H1 (cell line): ENCODE measurements at regions not wholly inside any gene's neighbourhood (a gene's known extent, or its start where the extent isn't known, plus 50 kb on each side); places are given as distances from the start of the nearest gene placed in this dataset.

ENCODE experiments used
- CTCF ChIA-PET: fragments of 300-600 bp; sonication (Branson Sonifier 250); formaldehyde crosslinking; loops from one replicate; lab custom pipeline; 2021; ENCODE audit not compliant: partially characterized antibody; lab: Charles Lee
- POLR2A ChIA-PET: fragments of 300-600 bp; sonication (Branson Sonifier 250); formaldehyde crosslinking; loops from one replicate; lab custom pipeline; 2021; ENCODE audit warnings: inconsistent platforms; ENCODE audit not compliant: partially characterized antibody; lab: Charles Lee
- DNase-seq, 2 experiments: peaks; one replicate each; pipeline versions ENCODE4 v3.0.0 to v3.0.0-alpha.2; 2010 to 2022; ENCODE audit warnings: low spot score in 2 of 2, low read depth in 1 of 2, mixed read lengths in 1 of 2
- FAIRE-seq: peaks from 2 replicates; lab custom pipeline; 2011; peaks lifted over from hg19 to GRCh38; lab: Jason Lieb, UNC
- H2AFZ ChIP-seq: 2 replicates; pipeline ENCODE4 v1.8.1; 2012; ENCODE audit warnings: low read length, inconsistent platforms
- H2AK5ac ChIP-seq: 2 replicates; pipeline ENCODE4 v1.6.1; 2013; ENCODE audit warnings: low read depth, low read length
- H2BK120ac ChIP-seq: replicated peaks from 2 replicates; pipeline ENCODE3; 2013; ENCODE audit warnings: low read depth, low read length, inconsistent platforms
- H2BK12ac ChIP-seq: 2 replicates; pipeline ENCODE4 v1.6.1; 2013; ENCODE audit warnings: low read depth, low read length
- H2BK15ac ChIP-seq: 2 replicates; pipeline ENCODE4 v1.6.1; 2013; ENCODE audit warnings: low read length
- H2BK20ac ChIP-seq: 2 replicates; pipeline ENCODE4 v1.6.1; 2013; ENCODE audit warnings: low read length
- H2BK5ac ChIP-seq: 2 replicates; pipeline ENCODE4 v1.6.1; 2013; ENCODE audit warnings: low read depth, low read length
- H3K14ac ChIP-seq: 2 replicates; pipeline ENCODE4 v1.6.1; 2013; ENCODE audit warnings: inconsistent platforms; ENCODE audit not compliant: insufficient read length
- H3K18ac ChIP-seq: 2 replicates; pipeline ENCODE4 v1.6.1; 2013; ENCODE audit warnings: low read length; ENCODE audit errors: extremely low read depth
- H3K23ac ChIP-seq: 2 replicates; pipeline ENCODE4 v1.6.1; 2013; ENCODE audit warnings: inconsistent platforms; ENCODE audit not compliant: insufficient read length
- H3K23me2 ChIP-seq: 2 replicates; pipeline ENCODE4 v1.6.1; 2013; ENCODE audit warnings: low read depth, low read length
- H3K27ac ChIP-seq: 2 replicates; pipeline ENCODE4 v1.6.1; 2011; ENCODE audit warnings: low read depth, low read length, inconsistent platforms
- H3K27me3 ChIP-seq, 4 experiments: replicated peaks in 1 of 4; 1 replicate in 1 of 4; 2 replicates in 3 of 4; pipeline versions ENCODE4 v1.6.1 to v1.8.1; 2011 to 2013; ENCODE audit warnings: low read length in 3 of 4, mild to moderate bottlenecking in 3 of 4, inconsistent platforms in 2 of 4, mixed read lengths in 2 of 4, moderate library complexity in 1 of 4; ENCODE audit not compliant: control insufficient read depth in 3 of 4, insufficient read depth in 3 of 4; ENCODE audit errors: extremely low read depth in 1 of 4
- H3K36me3 ChIP-seq, 4 experiments: 2 replicates each; pipeline versions ENCODE4 v1.6.1 to v1.8.1; 2011 to 2013; ENCODE audit warnings: mild to moderate bottlenecking in 4 of 4, low read length in 3 of 4, moderate library complexity in 2 of 4, control low read depth in 1 of 4, inconsistent platforms in 1 of 4; ENCODE audit not compliant: insufficient read depth in 4 of 4, control insufficient read depth in 2 of 4
- H3K4ac ChIP-seq: replicated peaks from 2 replicates; pipeline ENCODE3; 2013; ENCODE audit warnings: low read length, low read depth, mixed read lengths, inconsistent platforms; ENCODE audit not compliant: insufficient read length
- H3K4me1 ChIP-seq, 4 experiments: replicated peaks in 1 of 4; 1 replicate in 1 of 4; 2 replicates in 3 of 4; pipeline versions ENCODE4 v1.6.1 to v1.8.1; 2011 to 2013; ENCODE audit warnings: low read length in 3 of 4, inconsistent platforms in 2 of 4, mixed read lengths in 1 of 4; ENCODE audit not compliant: insufficient read depth in 4 of 4, control insufficient read depth in 3 of 4
- H3K4me2 ChIP-seq, 2 experiments: 2 replicates each; pipeline versions ENCODE4 v1.6.1 to v1.8.1; 2011 to 2013; ENCODE audit warnings: low read depth in 2 of 2, low read length in 2 of 2, control low read depth in 1 of 2, inconsistent platforms in 1 of 2, mild to moderate bottlenecking in 1 of 2; ENCODE audit not compliant: insufficient read depth in 1 of 2
- H3K4me3 ChIP-seq, 4 experiments: fragments of 200-600, 300-600 bp in 1 of 4; sonication (generic), shearing (Covaris generic), sonication (Bioruptor Twin) in 1 of 4; 2 replicates each; pipeline versions ENCODE4 v1.5.1 to v1.8.1; 2011 to 2016; ENCODE audit warnings: low read length in 4 of 4, low read depth in 3 of 4, control low read depth in 2 of 4, inconsistent platforms in 2 of 4, mild to moderate bottlenecking in 2 of 4, mixed read lengths in 1 of 4, moderate library complexity in 1 of 4; ENCODE audit not compliant: insufficient read depth in 2 of 4; ENCODE audit errors: extremely low read depth in 1 of 4
- H3K56ac ChIP-seq: replicated peaks from 2 replicates; pipeline ENCODE3; 2013; ENCODE audit warnings: low read depth, mild to moderate bottlenecking, mixed read lengths, low read length, inconsistent platforms; ENCODE audit not compliant: insufficient read length
- H3K79me1 ChIP-seq: 2 replicates; pipeline ENCODE4 v1.6.1; 2013; ENCODE audit warnings: low read depth, low read length, control low read depth
- H3K79me2 ChIP-seq, 2 experiments: 2 replicates each; pipeline versions ENCODE4 v1.6.1 to v1.8.1; 2012 to 2013; ENCODE audit warnings: low read length in 2 of 2, mild to moderate bottlenecking in 2 of 2, inconsistent platforms in 1 of 2; ENCODE audit not compliant: insufficient read depth in 2 of 2, control insufficient read depth in 1 of 2
- H3K9ac ChIP-seq, 4 experiments: replicated peaks in 1 of 4; 1 replicate in 1 of 4; 2 replicates in 3 of 4; pipeline versions ENCODE4 v1.6.1 to v1.8.1; 2011 to 2013; ENCODE audit warnings: low read depth in 3 of 4, low read length in 3 of 4, control low read depth in 2 of 4, mild to moderate bottlenecking in 2 of 4, moderate library complexity in 2 of 4, inconsistent platforms in 1 of 4; ENCODE audit errors: extremely low read depth in 1 of 4
- H3K9me3 ChIP-seq, 2 experiments: 2 replicates each; pipeline versions ENCODE4 v1.6.1 to v1.8.1; 2012 to 2013; ENCODE audit warnings: mild to moderate bottlenecking in 2 of 2, moderate library complexity in 2 of 2, control low read depth in 1 of 2, inconsistent platforms in 1 of 2, low read depth in 1 of 2, low read length in 1 of 2, mixed read lengths in 1 of 2; ENCODE audit not compliant: insufficient read depth in 2 of 2
- H4K20me1 ChIP-seq, 2 experiments: replicated peaks in 1 of 2; 2 replicates each; pipeline versions ENCODE3 to v1.8.1; 2011 to 2013; ENCODE audit warnings: inconsistent platforms in 2 of 2, low read length in 2 of 2, mild to moderate bottlenecking in 1 of 2; ENCODE audit not compliant: insufficient read depth in 2 of 2, control insufficient read depth in 1 of 2
- H4K5ac ChIP-seq: 2 replicates; pipeline ENCODE4 v1.6.1; 2013; ENCODE audit warnings: low read length, low read depth, mixed read lengths, inconsistent platforms; ENCODE audit not compliant: insufficient read length
- H4K8ac ChIP-seq: 2 replicates; pipeline ENCODE4 v1.8.0; 2013; ENCODE audit warnings: mild to moderate bottlenecking, moderate library complexity, low read length, inconsistent platforms; ENCODE audit not compliant: insufficient read depth; ENCODE audit errors: extremely low read depth
- H4K91ac ChIP-seq: replicated peaks from 2 replicates; pipeline ENCODE3; 2013; ENCODE audit warnings: low read length, mixed read lengths, inconsistent platforms; ENCODE audit not compliant: insufficient read length
- EP300 ChIP-seq, 2 experiments: IDR thresholded peaks; 1 replicate in 1 of 2; 2 replicates in 1 of 2; pipeline ENCODE4 v1.6.1; 2011 to 2012; ENCODE audit warnings: low read depth in 2 of 2, low read length in 2 of 2, mild to moderate bottlenecking in 2 of 2, borderline replicate concordance in 1 of 2, inconsistent platforms in 1 of 2, moderate library complexity in 1 of 2
- HDAC6 ChIP-seq: IDR thresholded peaks from one replicate; pipeline ENCODE4 v1.7.1; 2012; ENCODE audit warnings: low read depth, mild to moderate bottlenecking, inconsistent platforms, low read length, moderate library complexity
- KDM4A ChIP-seq: IDR thresholded peaks from one replicate; pipeline ENCODE4 v1.7.1; 2012; ENCODE audit warnings: low read depth, mild to moderate bottlenecking, moderate library complexity, low read length, inconsistent platforms; ENCODE audit not compliant: severe bottlenecking
- NRF1 ChIP-seq: IDR thresholded peaks from 2 replicates; pipeline ENCODE4 v1.6.1; 2011; ENCODE audit warnings: mild to moderate bottlenecking, low read depth, low read length, improper control_type of control experiment
- POU5F1 ChIP-seq: IDR thresholded peaks from 2 replicates; pipeline ENCODE4 v1.6.1; 2011; ENCODE audit warnings: low read depth, mild to moderate bottlenecking, low read length, moderate library complexity
- RNF2 ChIP-seq: fragments of 200-900, 300-1000 bp; sonication (generic); IDR thresholded peaks from 2 replicates; pipeline ENCODE4 v1.7.1; 2016; ENCODE audit warnings: borderline replicate concordance, low read depth, mild to moderate bottlenecking, antibody characterized with exemption, low read length; ENCODE audit not compliant: poor library complexity, severe bottlenecking; ENCODE audit errors: missing control alignments
- YY1 ChIP-seq: IDR thresholded peaks from 2 replicates; pipeline ENCODE4 v1.6.1; 2011; ENCODE audit warnings: low read depth, mild to moderate bottlenecking, low read length
- WGBS, 2 experiments: shearing (Covaris generic) in 1 of 2; methylation state at CpG; one replicate each; pipeline versions ENCODE4 v1.1.6 to v1.1.7; 2013 to 2015; ENCODE audit warnings: low lambda C conversion rate in 2 of 2, mixed read lengths in 2 of 2, inconsistent platforms in 1 of 2, low coverage in 1 of 2, missing lambda C conversion rate in 1 of 2; ENCODE audit not compliant: insufficient replicate concordance in 2 of 2, insufficient coverage in 1 of 2, insufficient read length in 1 of 2; ENCODE audit errors: extremely low coverage in 1 of 2, missing lambda C conversion rate in 1 of 2; 5-methylcytosine and 5-hydroxymethylcytosine counted together

DNA sequence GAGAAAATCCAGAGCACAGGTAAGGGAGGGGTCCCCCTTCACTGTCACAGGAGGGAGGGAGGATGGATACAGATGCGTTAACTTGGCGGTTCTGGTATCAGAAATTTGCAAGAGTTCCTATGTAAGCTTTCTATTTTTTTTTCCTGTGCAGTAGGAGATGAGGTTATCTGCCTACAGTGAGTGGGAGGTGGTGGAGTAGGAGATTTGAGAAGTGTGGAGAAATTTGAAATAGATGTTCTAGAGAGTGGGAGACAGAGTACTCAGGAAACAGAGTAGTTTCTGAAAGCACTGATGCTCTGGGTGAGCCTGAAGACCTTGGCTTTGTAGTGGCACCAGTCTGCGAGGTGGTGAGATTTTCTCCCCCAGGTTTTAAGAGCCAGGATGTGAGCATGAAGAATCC, 271.4 kb downstream of the MSX2 start:
- H2BK15ac ChIP-seq: no peak overlapping the region
- no peak overlapping the region for H3K18ac ChIP-seq
- POLR2A ChIA-PET: no interaction called here
- no peak overlapping the region for H2BK12ac ChIP-seq
- no peaks in the 10 kb centered on the region for H3K36me3 ChIP-seq
- no peaks in the 10 kb centered on the region for H4K20me1 ChIP-seq
- FAIRE-seq: no peak
- H4K91ac ChIP-seq: no peak overlapping the region
- H3K14ac ChIP-seq: no peak overlapping the region
- TF ChIP-seq YY1 (no peak), HDAC6 (no peak), NRF1 (no peak), RNF2 (no peak), POU5F1 (no peak), EP300 (IDR thresholded peaks at IDR 0.05; ENCODE audit: borderline replicate concordance in 1 of 2, low read depth in 2 of 2, low read length in 2 of 2) (no peak), KDM4A (no peak)
- TF ChIP-seq, all 59 proteins: peak for 0
- Histone ChIP-seq H3K9ac (no peak overlapping the region), H3K79me1 (no peaks in the 10 kb centered on the region), H2BK120ac (no peak overlapping the region), H3K27me3 (no peaks in the 10 kb centered on the region), H3K4ac (no peak overlapping the region), H3K79me2 (no peaks in the 10 kb centered on the region), H3K4me1 (no peaks in the 10 kb centered on the region), H4K8ac (no peak overlapping the region), H3K56ac (no peak overlapping the region), H2BK20ac (no peak overlapping the region), H4K5ac (no peak overlapping the region), H2BK5ac (no peak overlapping the region), H3K4me2 (no peak overlapping the region), H3K4me3 (no peak overlapping the region), H3K23ac (no peak overlapping the region), H3K23me2 (peaks cover 2% of the 10 kb centered on the region; the same call in 1 of the 2 replicates), H3K27ac (no peak overlapping the region), H3K9me3 (peaks cover 4 to 6% of the 10 kb centered on the region in 2 experiments; a peak in 2 of 4 replicates), H2AK5ac (no peak overlapping the region), H2AFZ (no peak overlapping the region)
- no peak for DNase-seq
- 93% methylated on average over 3 of the region's 3 CpGs; no CpG with 5 or more reads in 1 of the 2 experiments for WGBS, 2 experiments
- CTCF ChIA-PET: no interaction called here
